Caco-2 (cell line): ENCODE measurements at regions not wholly inside any gene's neighbourhood (a gene's known extent, or its start where the extent isn't known, plus 50 kb on each side); places are given as distances from the start of the nearest gene placed in this dataset.

Experiments
- BruUV-seq: library from RNA; stranded (reverse); fragments of 400-500 nt; replicated peaks from 2 replicates; lab custom pipeline; 2021; lab: Mats Ljungman, UMichigan
- CTCF ChIA-PET: fragments of 300-600 bp; sonication (Branson Sonifier 250); formaldehyde crosslinking; loops from one replicate; lab custom pipeline; 2022; ENCODE audit warnings: antibody characterized with exemption; lab: Charles Lee
- POLR2A ChIA-PET: fragments of 300-600 bp; sonication (Branson Sonifier 250); formaldehyde crosslinking; loops from one replicate; lab custom pipeline; 2022; ENCODE audit warnings: antibody characterized with exemption; lab: Charles Lee
- DNase-seq, 2 experiments: peaks; one replicate each; pipeline versions ENCODE4 v3.0.0 to v3.0.0-alpha.2; 2020 to 2022
- H3K27me3 ChIP-seq: replicated peaks from 2 replicates; pipeline ENCODE4 v1.6.0; 2011; ENCODE audit warnings: low read length; ENCODE audit not compliant: control insufficient read depth, insufficient read depth
- H3K36me3 ChIP-seq: 2 replicates; pipeline ENCODE4 v1.5.1; 2011; ENCODE audit warnings: low read length; ENCODE audit not compliant: control insufficient read depth, insufficient read depth
- H3K4me1 ChIP-seq: fragments of 250-450 bp; sonication (Bioruptor Pico); 2 replicates; pipeline ENCODE4 v1.5.1; 2020; ENCODE audit warnings: mild to moderate bottlenecking
- H3K4me3 ChIP-seq: 2 replicates; pipeline ENCODE4 v1.5.1; 2011; ENCODE audit warnings: low read depth, mild to moderate bottlenecking, control low read depth, low read length
- H3K9me3 ChIP-seq: fragments of 250-450 bp; sonication (Bioruptor Pico); 2 replicates; pipeline ENCODE4 v1.5.1; 2020; ENCODE audit warnings: mild to moderate bottlenecking, moderate library complexity
- H3K27ac Mint-ChIP-seq: one replicate; pipeline ENCODE4 v1.8.0; 2022; ENCODE audit warnings: mixed read lengths; ENCODE audit not compliant: unreplicated experiment
- H3K27me3 Mint-ChIP-seq: one replicate; pipeline ENCODE4 v1.8.0; 2022; ENCODE audit warnings: mixed read lengths; ENCODE audit not compliant: insufficient read depth, unreplicated experiment
- H3K36me3 Mint-ChIP-seq: one replicate; pipeline ENCODE4 v1.8.0; 2022; ENCODE audit warnings: mild to moderate bottlenecking, mixed read lengths; ENCODE audit not compliant: insufficient read depth, unreplicated experiment
- H3K4me1 Mint-ChIP-seq: one replicate; pipeline ENCODE4 v1.8.0; 2022; ENCODE audit warnings: low read depth, mixed read lengths; ENCODE audit not compliant: unreplicated experiment
- H3K4me3 Mint-ChIP-seq: one replicate; pipeline ENCODE4 v1.8.0; 2022; ENCODE audit warnings: mild to moderate bottlenecking, moderate library complexity, mixed read lengths; ENCODE audit not compliant: unreplicated experiment
- H3K9me3 Mint-ChIP-seq: one replicate; pipeline ENCODE4 v1.8.0; 2022; ENCODE audit warnings: mixed read lengths; ENCODE audit not compliant: unreplicated experiment
- intact Hi-C: fragments of 100-400 bp; cut with micrococcal nuclease; formaldehyde crosslinking; loops from one replicate; pipeline ENCODE4 v1.10.0; 2022; ENCODE audit not compliant: unreplicated experiment
- TF ChIP-seq, protein P1 (sequence below), 2 experiments: fragments of 200-600 bp in 1 of 2; IDR thresholded peaks; 1 replicate in 1 of 2; 2 replicates in 1 of 2; pipeline versions ENCODE4 v1.5.1 to v1.8.0; 2011 to 2022; ENCODE audit warnings: antibody characterized with exemption in 1 of 2, control low read depth in 1 of 2, inconsistent platforms in 1 of 2, low read depth in 1 of 2, low read length in 1 of 2, mild to moderate bottlenecking in 1 of 2, moderate library complexity in 1 of 2; ENCODE audit not compliant: insufficient read depth in 1 of 2, severe bottlenecking in 1 of 2, unreplicated experiment in 1 of 2

DNA sequence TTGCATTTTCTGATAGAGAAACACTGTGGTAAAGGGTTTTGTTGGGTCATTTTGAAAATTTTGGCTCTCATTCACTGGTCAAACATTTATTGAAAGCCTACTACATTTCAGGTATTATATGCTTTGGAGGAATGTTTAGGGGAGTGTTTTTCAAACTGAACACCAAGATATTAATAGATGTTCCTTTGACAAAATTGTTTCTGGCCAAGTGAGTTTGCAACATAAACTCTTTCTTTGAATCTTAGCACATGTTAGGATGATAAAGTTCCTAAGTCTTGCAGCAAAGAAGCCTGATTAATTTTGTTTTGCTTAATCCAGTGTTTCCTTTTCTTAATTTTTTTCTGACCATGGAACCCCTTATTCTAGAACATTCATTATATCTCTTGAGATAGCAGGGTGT is 232.5 kb upstream of the PHYHIPL start:
- TF ChIP-seq, protein P1, sequence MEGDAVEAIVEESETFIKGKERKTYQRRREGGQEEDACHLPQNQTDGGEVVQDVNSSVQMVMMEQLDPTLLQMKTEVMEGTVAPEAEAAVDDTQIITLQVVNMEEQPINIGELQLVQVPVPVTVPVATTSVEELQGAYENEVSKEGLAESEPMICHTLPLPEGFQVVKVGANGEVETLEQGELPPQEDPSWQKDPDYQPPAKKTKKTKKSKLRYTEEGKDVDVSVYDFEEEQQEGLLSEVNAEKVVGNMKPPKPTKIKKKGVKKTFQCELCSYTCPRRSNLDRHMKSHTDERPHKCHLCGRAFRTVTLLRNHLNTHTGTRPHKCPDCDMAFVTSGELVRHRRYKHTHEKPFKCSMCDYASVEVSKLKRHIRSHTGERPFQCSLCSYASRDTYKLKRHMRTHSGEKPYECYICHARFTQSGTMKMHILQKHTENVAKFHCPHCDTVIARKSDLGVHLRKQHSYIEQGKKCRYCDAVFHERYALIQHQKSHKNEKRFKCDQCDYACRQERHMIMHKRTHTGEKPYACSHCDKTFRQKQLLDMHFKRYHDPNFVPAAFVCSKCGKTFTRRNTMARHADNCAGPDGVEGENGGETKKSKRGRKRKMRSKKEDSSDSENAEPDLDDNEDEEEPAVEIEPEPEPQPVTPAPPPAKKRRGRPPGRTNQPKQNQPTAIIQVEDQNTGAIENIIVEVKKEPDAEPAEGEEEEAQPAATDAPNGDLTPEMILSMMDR (IDR thresholded peaks at IDR 0.05; ENCODE audit: insufficient read depth in 1 of 2, low read depth in 1 of 2, low read length in 1 of 2, severe bottlenecking in 1 of 2, unreplicated experiment in 1 of 2) = no peak
- no peak for DNase-seq
- no peak overlapping the region for H3K4me3 Mint-ChIP-seq
- no peaks in the 10 kb centered on the region for H3K36me3 Mint-ChIP-seq
- no peak overlapping the region for H3K27ac Mint-ChIP-seq
- H3K4me1 Mint-ChIP-seq = no peaks in the 10 kb centered on the region
- no peaks in the 10 kb centered on the region for H3K27me3 Mint-ChIP-seq
- H3K36me3 ChIP-seq = no peaks in the 10 kb centered on the region
- H3K4me3 ChIP-seq = no peak overlapping the region
- H3K9me3 ChIP-seq = no peaks in the 10 kb centered on the region
- intact Hi-C loops = no loop called here
- no TSS peak for BruUV-seq
- H3K4me1 ChIP-seq = no peaks in the 10 kb centered on the region
- H3K27me3 ChIP-seq = no peaks in the 10 kb centered on the region
- POLR2A ChIA-PET = no interaction called here
- CTCF ChIA-PET = no interaction called here
- H3K9me3 Mint-ChIP-seq = peaks cover 8% of the 10 kb centered on the region

- no TSS peak for BruUV-seq
- H3K27ac Mint-ChIP-seq = no peak overlapping the region
- H3K27me3 Mint-ChIP-seq = no peaks in the 10 kb centered on the region
- ChIA-PET CTCF (no interaction called here), POLR2A (no interaction called here)
- H3K9me3 ChIP-seq = no peaks in the 10 kb centered on the region
- H3K9me3 Mint-ChIP-seq = no peaks in the 10 kb centered on the region
- intact Hi-C loops = no loop called here
- no peak overlapping the region for H3K4me3 Mint-ChIP-seq
- H3K36me3 Mint-ChIP-seq = no peaks in the 10 kb centered on the region
- DNase-seq = no peak
- H3K4me3 ChIP-seq = no peak overlapping the region
- H3K36me3 ChIP-seq = no peaks in the 10 kb centered on the region
- H3K4me1 ChIP-seq = peaks cover 7% of the 10 kb centered on the region; the same call in 1 of the 2 replicates
- H3K4me1 Mint-ChIP-seq = peaks cover 12% of the 10 kb centered on the region
- no peaks in the 10 kb centered on the region for H3K27me3 ChIP-seq
- TF ChIP-seq, protein P1 (IDR thresholded peaks at IDR 0.05; ENCODE audit: insufficient read depth in 1 of 2, low read depth in 1 of 2, low read length in 1 of 2, severe bottlenecking in 1 of 2, unreplicated experiment in 1 of 2) = no peak
These were observed 228.1 kb upstream of the PHYHIPL start for GRCh38 chr10:58948303-58948702.

DNA sequence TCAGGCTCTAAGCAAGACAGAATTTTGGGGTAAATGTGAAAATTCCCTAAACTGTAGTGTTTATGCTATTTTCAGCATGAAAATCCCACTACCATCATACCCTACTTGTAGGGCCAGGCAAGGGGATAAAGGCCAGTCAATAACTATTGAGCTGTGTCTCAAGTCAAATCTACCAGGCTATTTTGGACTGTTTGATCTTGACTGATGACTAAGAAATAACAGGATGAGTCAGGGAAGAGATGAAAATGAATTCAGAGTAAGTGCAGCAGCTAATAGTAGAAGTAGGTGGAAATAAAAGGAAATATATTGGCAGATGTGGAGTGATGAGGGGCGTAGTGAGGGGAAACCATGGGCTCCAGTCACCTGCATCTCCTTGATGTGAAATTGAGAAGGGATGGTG is 225.8 kb upstream of the PHYHIPL start:
- Histone ChIP-seq H3K36me3 (no peaks in the 10 kb centered on the region), H3K4me1 (peaks cover 11% of the 10 kb centered on the region), H3K27me3 (no peaks in the 10 kb centered on the region), H3K4me3 (no peak overlapping the region), H3K9me3 (no peaks in the 10 kb centered on the region)
- H3K36me3 Mint-ChIP-seq = no peaks in the 10 kb centered on the region
- no peaks in the 10 kb centered on the region for H3K27me3 Mint-ChIP-seq
- ChIA-PET POLR2A (no interaction called here), CTCF (no interaction called here)
- H3K4me1 Mint-ChIP-seq = peaks cover 14% of the 10 kb centered on the region
- intact Hi-C loops = loop anchor here (5.0 kb wide), 3 partner anchors 107 to 857 kb away; no protein-coding TSS in a partner anchor
- TF ChIP-seq, protein P1 (IDR thresholded peaks at IDR 0.05; ENCODE audit: insufficient read depth in 1 of 2, low read depth in 1 of 2, low read length in 1 of 2, severe bottlenecking in 1 of 2, unreplicated experiment in 1 of 2) = no peak
- BruUV-seq = no TSS peak
- DNase-seq = no peak
- no peak overlapping the region for H3K4me3 Mint-ChIP-seq
- no peaks in the 10 kb centered on the region for H3K9me3 Mint-ChIP-seq
- H3K27ac Mint-ChIP-seq = no peak overlapping the region
